Skeletal muscle cell (primary cell): ENCODE measurements at regions not wholly inside any gene's neighbourhood (a gene's known extent, or its start where the extent isn't known, plus 50 kb on each side); places are given as distances from the start of the nearest gene placed in this dataset.

Source experiments
- DNase-seq: peaks from one replicate; pipeline ENCODE4 v3.0.0-alpha.2; 2010; ENCODE audit warnings: low read depth
- H3K4me3 ChIP-seq: 2 replicates; pipeline ENCODE4 v1.5.1; 2011; ENCODE audit warnings: low read depth, mild to moderate bottlenecking, control low read depth, low read length, moderate library complexity

GRCh38 chr3:127464642-127465041 is 125.9 kb downstream of the TPRA1 start:
- no peak for DNase-seq
- H3K4me3 ChIP-seq = no peak overlapping the region

- H3K4me3 ChIP-seq = no peak overlapping the region
- DNase-seq = no peak
Measured at GRCh38 chr3:127462111-127462655, 128.3 kb downstream of the TPRA1 start.

- H3K4me3 ChIP-seq = no peak overlapping the region
- no peak for DNase-seq
Measured at GRCh38 chr3:127461286-127461910, 129.1 kb downstream of the TPRA1 start.

GRCh38 chr3:127459891-127460290 is 130.6 kb downstream of the TPRA1 start:
- no peak for DNase-seq
- H3K4me3 ChIP-seq = no peak overlapping the region

- no peak overlapping the region for H3K4me3 ChIP-seq
- DNase-seq = no peak
Measured at GRCh38 chr3:127458696-127459604, 131.6 kb downstream of the TPRA1 start.

- no peak overlapping the region for H3K4me3 ChIP-seq
- no peak for DNase-seq
Measured at GRCh38 chr3:127457546-127458145, 132.9 kb downstream of the TPRA1 start.

- peak overlapping the region; percentile 26 for H3K4me3 ChIP-seq
- DNase-seq = peak; percentile 47
Measured at GRCh38 chr3:127457094-127457475, 133.4 kb downstream of the TPRA1 start.

- peak; percentile 35 for DNase-seq
- H3K4me3 ChIP-seq = peak overlapping the region; percentile 26
Measured at GRCh38 chr3:127456471-127457093, 134.0 kb downstream of the TPRA1 start.

- peak overlapping the region; percentile 43 for H3K4me3 ChIP-seq
- DNase-seq = peak; percentile 5
Measured at GRCh38 chr3:127455541-127456450, 134.7 kb downstream of the TPRA1 start.

- DNase-seq = no peak
- H3K4me3 ChIP-seq = no peak overlapping the region
Measured at GRCh38 chr3:127454968-127455367, 135.6 kb downstream of the TPRA1 start.

GRCh38 chr3:127454051-127454450 is 136.5 kb downstream of the TPRA1 start:
- no peak for DNase-seq
- no peak overlapping the region for H3K4me3 ChIP-seq

- no peak overlapping the region for H3K4me3 ChIP-seq
- no peak for DNase-seq
Measured at GRCh38 chr3:127452321-127452821, 138.2 kb downstream of the TPRA1 start.

- DNase-seq = no peak
- H3K4me3 ChIP-seq = no peak overlapping the region
Measured at GRCh38 chr3:127451321-127451720, 139.2 kb downstream of the TPRA1 start.

GRCh38 chr3:127450331-127450730 is 140.2 kb downstream of the TPRA1 start:
- DNase-seq = no peak
- no peak overlapping the region for H3K4me3 ChIP-seq

GRCh38 chr3:127449486-127450212 is 140.9 kb downstream of the TPRA1 start:
- DNase-seq = no peak
- H3K4me3 ChIP-seq = no peak overlapping the region

GRCh38 chr3:127448671-127449070 is 141.9 kb downstream of the TPRA1 start:
- no peak overlapping the region for H3K4me3 ChIP-seq

GRCh38 chr3:127448161-127448561 is 142.4 kb downstream of the TPRA1 start:
- no peak overlapping the region for H3K4me3 ChIP-seq
- no peak for DNase-seq

More at GRCh38 chr3:127448671-127449070, 141.9 kb downstream of the TPRA1 start:
- DNase-seq = no peak

- no peak overlapping the region for H3K4me3 ChIP-seq
- no peak for DNase-seq
Measured at GRCh38 chr3:127446756-127447155, 143.8 kb downstream of the TPRA1 start.
